Left lung (tissue), 4 donors: ENCODE measurements at regions not wholly inside any gene's neighbourhood (a gene's known extent, or its start where the extent isn't known, plus 50 kb on each side); places are given as distances from the start of the nearest gene placed in this dataset.
A peak's percentile ranks its signal among the peaks of the same experiment; 100 is the strongest.

ENCODE experiments used
- ATAC-seq: fragments of 200-7000 bp; cut with Tn5 transposase; one replicate; pipeline ENCODE4 v1.9.1; 2020; ENCODE audit warnings: moderate library complexity
- DNase-seq, 4 donors: peaks; one replicate each; pipeline ENCODE4 v3.0.0-alpha.2; 2013 to 2020
- H3K27ac ChIP-seq, 2 donors: fragments of 200-600 bp; sonication (generic) in 1 of 2; one replicate each; pipeline versions ENCODE4 v1.5.0 to v1.8.0; 2020 to 2021
- H3K27me3 ChIP-seq, 2 donors: fragments of 200-600 bp; sonication (generic) in 1 of 2; one replicate each; pipeline versions ENCODE4 v1.5.0 to v1.8.0; 2020 to 2021
- H3K36me3 ChIP-seq, 2 donors: fragments of 200-600 bp; sonication (generic) in 1 of 2; one replicate each; pipeline versions ENCODE4 v1.5.0 to v1.8.0; 2020 to 2021
- H3K4me1 ChIP-seq, 2 donors: fragments of 200-600 bp; one replicate each; pipeline ENCODE4 v1.8.0; 2021
- H3K4me3 ChIP-seq, 2 donors: fragments of 200-600 bp; sonication (generic) in 1 of 2; one replicate each; pipeline versions ENCODE4 v1.5.0 to v1.8.0; 2020 to 2021; ENCODE audit warnings: mild to moderate bottlenecking in 1 of 2
- H3K9me3 ChIP-seq, 2 donors: fragments of 200-600 bp; sonication (generic) in 1 of 2; one replicate each; pipeline versions ENCODE4 v1.5.0 to v1.8.0; 2020 to 2021
- intact Hi-C, 2 donors: fragments of 100-400 bp; cut with DNase I; formaldehyde crosslinking; loops; one replicate each; pipeline versions ENCODE4 v1.11.2 to v1.14.2; 2022
- TF ChIP-seq, protein P1 (sequence below), 2 donors: fragments of 200-600 bp; sonication (generic) in 1 of 2; IDR thresholded peaks; one replicate each; pipeline versions ENCODE4 v1.5.0 to v1.8.0; 2021; ENCODE audit warnings: antibody characterized with exemption in 2 of 2
- donor health status: DM: no; HTN: yes; CAD: no.
- donor health status: DM: no; HTN: no; CAD: no.

- H3K27me3 ChIP-seq, result no peaks in the 10 kb centered on the region
- H3K36me3 ChIP-seq, result no peaks in the 10 kb centered on the region
- no peak for DNase-seq
- H3K27ac ChIP-seq, result no peak overlapping the region
- no peak for ATAC-seq
- TF ChIP-seq, protein P1, sequence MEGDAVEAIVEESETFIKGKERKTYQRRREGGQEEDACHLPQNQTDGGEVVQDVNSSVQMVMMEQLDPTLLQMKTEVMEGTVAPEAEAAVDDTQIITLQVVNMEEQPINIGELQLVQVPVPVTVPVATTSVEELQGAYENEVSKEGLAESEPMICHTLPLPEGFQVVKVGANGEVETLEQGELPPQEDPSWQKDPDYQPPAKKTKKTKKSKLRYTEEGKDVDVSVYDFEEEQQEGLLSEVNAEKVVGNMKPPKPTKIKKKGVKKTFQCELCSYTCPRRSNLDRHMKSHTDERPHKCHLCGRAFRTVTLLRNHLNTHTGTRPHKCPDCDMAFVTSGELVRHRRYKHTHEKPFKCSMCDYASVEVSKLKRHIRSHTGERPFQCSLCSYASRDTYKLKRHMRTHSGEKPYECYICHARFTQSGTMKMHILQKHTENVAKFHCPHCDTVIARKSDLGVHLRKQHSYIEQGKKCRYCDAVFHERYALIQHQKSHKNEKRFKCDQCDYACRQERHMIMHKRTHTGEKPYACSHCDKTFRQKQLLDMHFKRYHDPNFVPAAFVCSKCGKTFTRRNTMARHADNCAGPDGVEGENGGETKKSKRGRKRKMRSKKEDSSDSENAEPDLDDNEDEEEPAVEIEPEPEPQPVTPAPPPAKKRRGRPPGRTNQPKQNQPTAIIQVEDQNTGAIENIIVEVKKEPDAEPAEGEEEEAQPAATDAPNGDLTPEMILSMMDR (IDR thresholded peaks at IDR 0.05), result no peak
- no peaks in the 10 kb centered on the region for H3K4me1 ChIP-seq
- intact Hi-C loops, result no loop called here
- H3K9me3 ChIP-seq, result no peaks in the 10 kb centered on the region
- no peak overlapping the region for H3K4me3 ChIP-seq
Measured at GRCh38 chr2:16180631-16181030, 240.3 kb downstream of the MYCN start.

DNA sequence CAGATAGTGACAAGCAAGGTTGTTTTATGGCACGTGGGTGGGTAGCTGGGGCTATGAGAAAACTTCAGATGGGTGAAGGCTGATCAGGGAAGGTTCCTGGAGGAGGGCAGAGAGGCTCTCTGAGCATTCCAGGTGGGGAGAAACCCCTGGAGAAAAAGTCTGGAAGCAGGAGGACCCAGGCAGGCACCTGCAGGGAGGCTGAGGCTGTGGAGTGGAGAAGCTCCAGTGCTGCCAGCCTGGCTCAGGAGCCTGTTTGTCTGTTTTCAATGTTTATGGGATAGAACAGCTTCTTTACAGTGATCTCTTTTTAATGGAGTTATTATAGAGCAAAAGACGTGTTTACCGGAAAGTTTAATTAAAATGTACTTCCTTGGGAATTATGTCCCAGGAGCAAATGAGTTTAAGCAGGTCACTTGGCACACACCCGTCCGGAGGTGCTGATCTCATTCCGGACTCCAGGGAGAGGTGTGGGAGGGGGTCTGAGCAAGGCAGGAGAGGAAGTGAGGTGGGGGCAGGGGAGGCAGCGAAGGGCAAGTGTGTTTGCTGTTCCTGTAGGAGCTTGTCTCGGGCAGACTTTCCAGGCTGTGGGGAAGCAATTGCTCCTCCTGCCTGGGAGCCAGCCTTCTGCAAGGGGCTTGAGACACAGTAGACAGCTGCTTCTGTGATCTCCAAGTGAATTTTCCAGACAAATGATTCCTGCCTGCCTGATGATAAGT, 239.5 kb downstream of the MYCN start:
- Histone ChIP-seq H3K4me3 (no peak overlapping the region), H3K27me3 (no peaks in the 10 kb centered on the region), H3K9me3 (no peaks in the 10 kb centered on the region), H3K4me1 (no peaks in the 10 kb centered on the region), H3K36me3 (no peaks in the 10 kb centered on the region), H3K27ac (no peak overlapping the region)
- peak; percentile 25 for ATAC-seq
- TF ChIP-seq, protein P1 (IDR thresholded peaks at IDR 0.05), result no peak
- intact Hi-C loops, result no loop called here
- DNase-seq, result peak in 1 of 4 donors; percentile 37

DNA sequence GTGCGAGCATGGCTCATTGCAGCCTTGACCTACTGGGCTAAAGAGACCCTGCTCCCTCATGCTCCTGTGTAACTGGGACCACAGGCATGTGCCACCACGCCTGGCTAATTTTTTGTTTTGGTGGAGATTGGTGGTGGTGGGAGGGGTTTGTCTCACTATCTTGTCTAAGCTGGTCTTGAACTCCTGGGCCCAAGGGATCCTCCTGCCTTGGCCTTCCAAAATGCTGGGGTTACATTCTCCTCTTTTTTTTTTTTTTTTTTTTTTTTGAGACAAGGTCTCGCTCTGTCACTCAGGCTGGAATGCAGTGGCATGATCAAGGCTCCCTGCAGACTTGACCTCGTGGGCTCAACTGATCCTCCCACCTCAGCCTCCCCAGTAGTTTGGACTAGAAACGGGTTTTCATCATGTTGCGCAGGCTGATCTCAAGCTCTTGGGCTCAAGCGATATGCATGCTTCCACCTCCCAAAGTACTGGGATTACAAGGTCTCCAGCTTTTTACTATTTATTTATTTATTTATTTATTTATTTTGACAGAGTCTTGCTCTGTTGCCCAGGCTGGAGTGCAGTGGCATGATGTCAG, 238.3 kb downstream of the MYCN start:
- DNase-seq, result no peak
- no peak overlapping the region for H3K4me3 ChIP-seq
- no peaks in the 10 kb centered on the region for H3K4me1 ChIP-seq
- intact Hi-C loops, result no loop called here
- H3K36me3 ChIP-seq, result no peaks in the 10 kb centered on the region
- no peak overlapping the region for H3K27ac ChIP-seq
- H3K9me3 ChIP-seq, result no peaks in the 10 kb centered on the region
- ATAC-seq, result no peak
- TF ChIP-seq, protein P1 (IDR thresholded peaks at IDR 0.05), result no peak
- no peaks in the 10 kb centered on the region for H3K27me3 ChIP-seq

- intact Hi-C loops, result no loop called here
- TF ChIP-seq, protein P1 (IDR thresholded peaks at IDR 0.05), result no peak
- no peaks in the 10 kb centered on the region for H3K9me3 ChIP-seq
- no peaks in the 10 kb centered on the region for H3K36me3 ChIP-seq
- no peaks in the 10 kb centered on the region for H3K27me3 ChIP-seq
- H3K4me3 ChIP-seq, result no peak overlapping the region
- no peak for ATAC-seq
- H3K4me1 ChIP-seq, result no peaks in the 10 kb centered on the region
- no peak overlapping the region for H3K27ac ChIP-seq
- DNase-seq, result no peak
Measured at GRCh38 chr2:16177671-16178180, 237.4 kb downstream of the MYCN start.

DNA sequence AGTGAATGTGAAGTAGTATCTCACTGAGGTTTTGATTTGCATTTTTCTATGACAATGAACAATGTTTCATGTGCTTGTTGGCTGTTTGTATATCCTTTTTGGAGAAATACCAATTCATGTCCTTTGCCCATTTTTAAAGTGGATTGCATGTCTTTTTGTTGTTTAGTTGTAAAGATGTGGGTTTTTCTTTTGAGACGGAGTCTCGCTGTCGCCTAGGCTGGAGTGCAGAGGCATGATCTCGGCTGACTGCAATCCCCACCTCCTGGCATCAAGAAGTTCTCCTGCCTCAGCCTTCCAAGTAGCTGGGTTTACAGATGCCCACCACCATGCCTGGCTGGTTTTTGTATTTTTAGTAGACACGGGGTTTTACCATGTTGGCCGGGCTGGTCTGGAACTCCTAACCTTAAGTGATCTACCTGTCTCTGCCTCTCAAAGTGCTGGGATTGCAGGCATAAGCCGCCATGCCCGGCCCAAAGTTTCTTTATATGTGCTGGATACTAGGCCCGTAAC, 236.7 kb downstream of the MYCN start:
- Histone ChIP-seq H3K27me3 (no peaks in the 10 kb centered on the region), H3K9me3 (no peaks in the 10 kb centered on the region), H3K27ac (no peak overlapping the region), H3K4me1 (no peaks in the 10 kb centered on the region), H3K4me3 (no peak overlapping the region), H3K36me3 (no peaks in the 10 kb centered on the region)
- no peak for ATAC-seq
- intact Hi-C loops, result no loop called here
- TF ChIP-seq, protein P1 (IDR thresholded peaks at IDR 0.05), result no peak
- no peak for DNase-seq
